GM18498 (cell line): ENCODE measurements at regions not wholly inside any gene's neighbourhood (a gene's known extent, or its start where the extent isn't known, plus 50 kb on each side); places are given as distances from the start of the nearest gene placed in this dataset.
"Not testable (repeated sequence)": the region's sequence is repeated elsewhere in the genome, so short reads cannot be mapped to it uniquely, and the experiment has no call there.

Experiments
- ATAC-seq: cut with Tn5 transposase; IDR thresholded peaks from one replicate; pipeline ENCODE4 v1.9.1; 2021; ENCODE audit warnings: mild to moderate bottlenecking, moderate library complexity; ENCODE audit not compliant: unreplicated experiment

DNA sequence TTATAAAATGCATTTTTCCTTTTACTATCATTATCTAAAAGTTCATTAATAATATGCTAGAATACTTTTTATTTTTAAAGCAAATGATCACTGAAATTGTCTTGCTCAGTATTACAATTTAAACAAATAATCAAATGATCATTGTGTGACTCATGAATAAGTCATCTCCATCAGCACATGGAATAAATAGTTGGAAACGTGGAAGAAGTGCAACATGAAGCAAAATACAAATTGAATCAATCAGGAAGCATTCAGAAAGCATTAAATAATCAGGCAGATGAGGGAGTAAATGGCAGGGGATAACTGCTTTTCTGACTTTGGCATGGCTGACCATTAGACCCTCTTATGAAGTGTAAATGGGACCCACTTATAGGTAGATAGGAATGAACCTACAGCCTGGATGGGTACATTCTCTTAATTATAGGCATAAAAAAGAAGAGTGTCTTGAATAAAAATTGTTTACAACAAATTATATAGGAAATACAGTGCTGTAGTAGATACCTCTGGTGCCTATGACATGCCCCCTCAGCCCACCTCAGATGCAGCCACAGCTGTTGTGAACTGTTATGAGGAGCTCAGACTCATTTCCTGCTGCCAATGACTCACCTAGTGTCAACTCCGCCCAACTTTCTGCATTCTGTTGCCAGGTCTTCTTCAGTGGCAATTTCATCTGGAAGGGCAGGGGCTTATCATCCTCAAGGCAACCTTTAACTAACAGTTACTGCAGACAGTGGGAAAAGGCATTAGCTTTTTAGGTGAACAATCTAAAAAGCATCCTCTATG is 936.0 kb downstream of the TRIB2 start:
- ATAC-seq: no peak

DNA sequence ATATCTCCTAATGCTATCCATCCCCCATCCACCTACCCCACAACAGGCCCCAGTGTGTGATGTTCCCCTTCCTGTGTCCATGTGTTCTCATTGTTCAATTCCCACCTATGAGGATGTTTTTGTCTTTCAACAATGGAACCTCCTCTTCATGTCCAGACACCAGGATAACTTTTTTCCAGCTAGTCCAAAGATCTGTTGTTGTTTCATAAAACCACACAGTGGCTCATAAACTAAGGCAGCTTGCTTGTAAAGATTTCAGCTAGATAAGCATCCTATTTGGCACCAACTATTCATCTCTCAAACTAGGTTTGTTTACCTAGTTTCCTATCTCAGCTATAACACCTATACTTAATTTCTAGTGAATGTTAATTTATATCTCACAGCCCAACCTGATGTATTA is 937.7 kb downstream of the TRIB2 start:
- ATAC-seq: no peak

DNA sequence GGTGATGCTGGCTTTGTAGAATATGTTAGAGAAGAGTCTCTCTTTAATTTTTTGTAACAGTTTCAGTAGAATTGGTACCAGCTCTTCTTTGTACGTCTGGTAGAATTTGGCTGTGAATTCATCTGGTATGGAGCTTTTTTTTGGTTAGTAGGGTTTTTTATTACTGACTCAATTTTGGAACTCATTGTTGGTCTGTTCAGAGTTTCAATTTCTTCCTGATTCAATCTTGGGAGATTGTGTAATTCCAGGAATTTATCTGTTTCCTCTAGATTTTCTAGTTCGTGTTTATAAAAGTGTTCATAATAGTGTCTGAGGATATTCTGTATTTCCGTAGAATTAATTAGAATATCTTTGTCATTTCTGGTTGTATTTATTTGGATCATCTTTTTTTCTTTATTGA is 943.5 kb downstream of the TRIB2 start:
- ATAC-seq: no peak

DNA sequence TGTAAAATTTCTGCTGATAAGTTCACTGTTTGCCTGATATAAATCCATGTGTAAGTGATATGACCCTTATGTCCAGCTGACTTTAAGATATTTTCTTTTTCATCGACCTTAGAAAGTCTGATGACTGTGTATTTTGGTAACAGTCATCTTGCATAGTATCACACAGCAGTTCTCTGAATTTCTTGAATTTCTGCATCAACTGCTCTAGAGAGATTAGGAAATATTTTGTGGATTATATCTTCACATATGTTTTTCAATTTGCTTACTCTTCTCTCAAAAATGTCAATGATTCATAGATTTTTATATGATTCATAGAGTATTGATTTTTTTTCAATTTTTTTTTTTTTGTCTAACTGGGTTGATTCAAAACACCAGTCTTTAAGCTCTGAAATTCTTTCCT is 945.3 kb downstream of the TRIB2 start:
- ATAC-seq: no peak

DNA sequence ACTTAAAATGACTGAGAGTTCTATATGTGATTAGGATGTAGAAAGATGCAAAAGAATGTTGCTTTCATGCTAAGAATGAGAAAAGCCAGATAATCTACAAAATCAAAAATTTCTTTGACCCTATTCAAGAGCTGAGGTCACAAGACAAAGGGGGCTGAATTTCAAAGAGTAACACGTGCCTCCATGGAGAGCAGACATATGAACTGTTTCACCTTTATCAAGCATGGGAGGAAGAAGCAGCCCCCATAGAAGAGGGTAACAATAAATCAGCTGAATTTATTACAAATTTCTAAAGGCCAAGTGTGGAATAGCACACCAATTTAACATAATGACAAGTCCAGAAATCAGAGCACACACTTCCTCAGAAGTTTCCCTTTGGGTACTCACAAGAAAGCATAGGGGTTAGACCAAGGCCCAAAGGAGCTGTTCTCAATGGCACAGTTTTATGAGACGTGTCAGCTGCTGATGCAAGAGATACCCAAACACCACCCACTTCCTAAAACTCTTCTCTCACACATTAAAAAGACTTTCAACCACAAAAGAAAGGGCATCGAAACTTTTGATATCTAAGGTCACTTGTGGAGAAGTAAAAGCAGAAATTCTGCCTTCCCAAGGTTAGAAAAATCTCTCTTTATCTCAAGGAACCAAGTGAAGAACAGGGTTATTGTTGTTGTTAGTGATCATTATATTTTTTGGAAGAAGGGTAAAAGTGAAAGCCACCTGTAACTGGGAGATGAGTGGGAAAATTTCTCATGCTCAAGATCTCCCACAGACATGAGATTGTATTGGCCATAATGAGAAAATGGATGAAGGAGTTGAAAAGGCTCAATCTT is 950.1 kb downstream of the TRIB2 start:
- peak; percentile 95 for ATAC-seq

DNA sequence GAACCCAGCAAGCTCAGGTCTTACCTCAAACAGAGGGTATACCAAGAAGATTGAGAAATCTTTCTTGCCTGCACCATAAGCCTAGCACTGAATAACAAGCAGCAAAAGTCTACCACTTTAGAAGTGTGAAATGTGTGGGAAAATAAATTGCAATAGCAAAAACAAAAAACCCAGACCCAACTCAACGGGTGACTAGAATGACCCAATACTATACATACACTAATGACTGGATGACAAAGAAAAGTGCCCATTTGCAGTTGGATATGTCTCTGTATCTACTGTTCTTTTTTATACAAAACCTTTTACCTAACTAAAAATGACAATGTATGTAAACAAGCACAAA is 950.6 kb downstream of the TRIB2 start:
- ATAC-seq: no peak

DNA sequence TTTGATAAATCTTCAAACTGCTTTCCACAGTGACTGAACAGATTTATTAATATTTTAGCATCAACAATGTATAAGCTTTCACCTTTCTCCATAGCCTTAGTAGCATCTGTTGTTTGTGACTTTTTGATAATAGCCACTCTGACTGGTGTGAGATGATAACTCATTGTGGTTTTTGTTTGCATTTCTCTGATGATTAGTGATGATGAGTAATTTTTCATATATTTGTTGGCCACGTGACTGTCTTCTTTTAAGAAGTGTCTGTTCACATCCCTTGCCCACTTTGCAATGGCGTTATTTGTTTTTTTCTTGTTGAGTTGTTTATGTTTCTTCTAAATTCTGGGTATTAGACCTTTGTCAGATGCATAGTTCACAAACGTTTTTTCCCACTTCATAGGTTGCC is 952.9 kb downstream of the TRIB2 start:
- ATAC-seq: no peak

DNA sequence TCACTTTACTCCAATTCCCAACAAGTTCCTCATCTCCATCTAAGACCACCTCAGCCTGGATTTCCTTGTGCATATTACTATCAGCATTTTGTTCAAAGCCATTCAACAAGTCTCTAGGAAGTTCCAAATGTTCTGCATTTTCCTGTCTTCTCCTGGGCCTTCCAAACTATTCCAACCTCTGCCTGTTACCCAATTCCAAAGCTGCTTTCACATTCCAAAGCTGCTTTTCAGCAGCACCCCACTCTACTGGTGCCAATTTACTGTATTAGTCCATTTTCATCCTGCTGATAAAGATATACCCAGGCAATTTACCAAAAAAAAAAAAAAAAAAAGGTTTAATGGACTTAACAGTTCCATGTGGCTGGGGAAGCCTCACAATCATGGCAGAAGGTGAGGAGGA is 957.1 kb downstream of the TRIB2 start:
- not testable (repeated sequence) for ATAC-seq

DNA sequence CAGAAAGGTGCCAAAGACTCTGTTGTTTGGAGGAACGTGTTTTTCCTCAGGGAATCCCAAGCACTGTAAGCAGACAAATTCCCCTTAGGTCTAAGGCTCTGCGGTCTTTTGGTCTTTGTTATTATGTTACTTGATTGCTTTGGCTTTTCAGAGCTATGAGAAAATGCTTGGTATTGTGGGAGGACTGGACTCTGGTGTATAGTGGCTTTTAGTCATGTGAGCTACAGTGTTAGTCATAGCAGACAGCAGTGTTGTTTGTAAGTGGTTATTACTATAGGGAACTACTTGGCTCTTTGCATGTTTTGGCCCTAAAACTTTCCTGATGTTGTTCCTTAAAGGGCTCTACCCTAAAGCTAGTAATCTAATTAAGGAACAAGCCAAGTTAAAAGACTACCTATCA is 956.2 kb upstream of the LRATD1 start:
- no peak for ATAC-seq

DNA sequence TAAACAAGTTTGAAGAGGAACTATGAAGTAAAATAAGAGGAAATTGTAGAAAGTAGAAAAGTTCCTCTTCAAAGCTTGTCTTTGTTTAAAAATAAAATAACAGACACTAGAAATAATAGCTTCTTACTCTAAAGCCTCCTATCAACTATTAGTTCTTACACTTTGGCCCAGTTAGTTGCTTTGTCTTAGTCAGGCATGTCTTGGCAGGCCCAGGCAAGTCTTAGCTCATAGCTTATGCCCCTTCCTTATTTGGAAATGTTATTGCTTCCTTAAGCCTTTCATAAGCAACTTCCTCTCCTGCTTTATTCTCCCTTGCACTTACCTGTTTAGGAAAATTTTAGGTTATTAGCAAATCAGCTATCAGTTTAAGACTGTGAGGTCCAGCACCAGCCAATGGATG is 950.6 kb upstream of the LRATD1 start:
- ATAC-seq: no peak

DNA sequence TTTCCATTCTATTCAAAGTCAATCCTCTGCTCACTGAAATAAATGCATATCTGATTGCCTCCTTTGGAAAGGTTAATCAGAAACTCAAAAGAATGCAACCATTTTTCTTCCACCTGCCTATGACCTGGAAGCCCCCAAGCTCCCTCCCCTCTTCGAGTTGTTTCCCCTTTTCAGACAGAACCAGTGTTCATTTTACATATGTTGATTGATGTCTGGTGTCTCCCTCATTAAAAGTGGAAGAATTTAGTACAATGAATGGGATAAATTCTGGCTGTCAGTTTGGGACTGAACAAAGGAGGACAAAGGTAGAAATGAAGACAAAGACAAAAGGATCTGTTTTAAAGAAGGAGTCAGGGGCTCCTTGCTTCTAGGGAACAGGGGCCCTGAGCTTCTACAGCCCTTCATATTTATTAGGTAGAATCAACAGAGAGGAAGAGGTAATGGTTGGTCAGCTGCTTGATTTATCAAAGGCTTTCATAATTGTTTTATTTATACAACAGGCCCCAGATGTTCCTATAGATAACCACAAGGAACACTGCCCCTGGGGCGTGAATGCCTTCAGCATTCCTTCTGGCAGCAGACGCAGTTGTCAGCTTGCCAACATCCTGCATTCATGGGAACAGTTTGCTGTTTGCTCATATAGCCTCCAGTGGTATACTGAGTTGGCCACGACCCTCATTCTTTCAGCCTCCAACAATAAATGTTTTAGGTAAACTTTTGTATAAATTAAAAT is 949.8 kb upstream of the LRATD1 start:
- no peak for ATAC-seq

DNA sequence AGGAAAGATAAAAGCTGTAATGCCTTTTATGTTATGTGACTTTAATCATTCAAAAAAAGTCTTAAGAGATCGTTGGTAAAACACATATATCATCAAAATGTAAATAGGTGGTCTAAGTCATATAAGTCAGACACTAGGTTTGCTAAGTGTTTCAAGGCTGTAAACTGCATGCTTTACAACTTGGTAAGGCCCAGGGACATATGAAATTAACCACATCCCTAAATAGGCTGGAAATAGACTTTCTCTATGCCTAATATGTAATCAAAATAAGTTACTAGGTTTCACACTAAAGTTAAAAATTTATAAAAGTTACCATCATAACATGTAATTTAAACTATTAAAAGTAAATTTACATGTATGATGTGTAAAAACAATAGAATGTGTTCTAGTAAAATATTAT is 946.3 kb upstream of the LRATD1 start:
- peak; percentile 59 for ATAC-seq

DNA sequence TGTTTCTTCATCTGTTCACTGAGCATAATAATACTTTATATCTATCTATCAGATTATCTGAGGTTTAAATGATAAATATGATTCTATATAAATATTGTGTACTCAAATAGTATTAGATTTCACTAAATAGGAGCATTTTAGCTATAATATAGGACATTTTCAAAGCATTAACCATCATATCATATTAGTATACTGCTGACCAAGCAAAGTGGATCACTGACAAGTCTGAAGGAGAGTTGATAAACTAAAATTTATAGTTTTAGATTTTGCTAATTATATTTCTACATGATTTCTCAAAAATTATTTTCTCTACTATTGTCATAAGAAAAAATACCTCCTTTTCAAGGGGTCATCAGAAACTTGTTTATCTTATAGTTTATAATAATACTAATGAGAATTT is 937.8 kb upstream of the LRATD1 start:
- ATAC-seq: no peak

DNA sequence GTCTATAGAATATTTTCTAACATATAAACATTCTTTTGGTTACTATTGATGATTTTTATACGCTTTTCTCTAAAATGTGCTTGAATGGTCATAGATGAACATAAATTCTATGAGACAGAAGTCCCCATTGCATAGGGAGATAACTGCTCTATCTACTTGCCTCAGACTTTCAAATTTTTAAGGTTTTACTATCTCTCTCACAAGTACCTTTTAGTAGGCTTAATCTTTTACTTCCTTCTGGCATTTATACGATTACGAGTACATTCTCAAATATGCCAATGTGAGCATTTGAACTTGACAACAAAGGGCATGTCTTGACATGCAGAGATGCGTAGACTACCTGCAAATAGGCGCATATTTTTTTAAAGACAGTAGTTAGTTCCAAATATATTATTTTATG is 935.9 kb upstream of the LRATD1 start:
- no peak for ATAC-seq

DNA sequence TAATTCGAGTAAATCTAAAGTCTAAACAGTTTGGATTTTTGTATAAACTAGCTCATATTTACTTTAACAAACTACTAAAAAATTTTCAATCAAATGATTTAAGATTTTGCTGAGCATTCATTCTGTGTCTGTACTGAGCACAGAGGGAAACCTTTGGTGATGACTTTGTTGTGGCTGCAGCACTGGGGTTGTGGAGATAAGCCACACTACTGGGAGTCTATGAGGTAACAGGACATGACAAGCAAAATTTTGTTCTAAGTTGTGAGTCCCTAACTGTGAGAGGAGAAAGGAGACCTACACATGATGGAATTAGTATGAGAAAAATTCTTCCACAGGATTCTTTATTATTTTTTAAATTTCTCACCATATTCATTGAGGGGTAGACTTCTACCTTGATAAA is 933.7 kb upstream of the LRATD1 start:
- ATAC-seq: no peak

DNA sequence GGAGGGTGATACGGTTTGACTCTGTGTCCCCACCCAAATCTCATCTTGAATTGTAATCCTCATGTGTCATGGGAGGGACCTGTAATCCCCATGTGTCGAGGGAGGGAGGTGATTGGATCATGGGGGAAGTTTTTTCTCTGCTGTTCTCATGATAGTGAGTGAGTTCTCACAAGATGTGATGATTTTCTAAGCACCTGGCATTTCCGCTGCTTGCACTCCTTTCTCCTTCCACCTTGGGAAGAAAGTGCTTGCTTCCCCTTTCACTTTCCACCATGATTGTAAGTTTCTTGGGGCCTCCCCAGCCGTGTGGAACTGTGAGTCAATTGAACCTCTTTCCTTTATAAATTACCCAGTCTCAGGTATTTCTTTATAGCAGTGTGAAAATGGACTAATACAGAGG is 932.6 kb upstream of the LRATD1 start:
- ATAC-seq: not testable (repeated sequence)

DNA sequence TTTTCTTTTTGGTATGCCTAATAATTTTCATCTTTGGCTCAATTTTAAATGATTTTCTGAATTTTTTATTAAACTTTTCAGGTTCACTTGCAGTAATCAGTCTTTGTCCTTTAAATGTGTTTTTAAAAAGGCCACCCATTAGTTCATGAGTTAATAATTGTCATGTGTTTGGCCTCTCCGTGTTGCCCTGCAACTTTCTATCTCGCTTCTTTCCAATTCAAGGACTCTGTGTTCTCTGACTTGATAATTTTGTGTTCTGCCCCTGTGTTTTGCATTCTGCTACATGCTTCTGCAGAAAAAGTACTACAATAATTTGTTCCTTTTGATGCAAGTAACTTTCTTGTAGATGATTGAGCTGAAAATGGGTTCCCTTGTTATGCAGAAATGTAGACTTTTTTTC is 921.4 kb upstream of the LRATD1 start:
- no peak for ATAC-seq

DNA sequence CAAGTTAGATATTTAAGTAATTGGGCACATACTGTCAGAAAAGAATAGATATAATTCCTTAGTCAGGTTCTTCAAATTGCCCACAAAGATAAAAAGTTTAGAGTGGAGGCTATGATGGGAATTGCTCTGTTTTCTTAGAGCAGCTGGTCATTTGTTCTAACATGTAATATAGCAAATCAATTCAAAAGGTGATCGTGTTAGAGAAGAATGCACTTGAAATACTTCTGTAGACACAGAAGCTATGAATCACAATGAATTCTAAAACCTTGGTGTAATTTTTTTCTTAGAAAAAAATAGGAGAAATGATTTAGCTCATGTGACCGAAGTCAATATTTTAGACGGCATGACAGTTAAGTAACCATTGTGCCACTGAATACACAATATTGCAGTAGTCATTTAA is 918.1 kb upstream of the LRATD1 start:
- no peak for ATAC-seq

DNA sequence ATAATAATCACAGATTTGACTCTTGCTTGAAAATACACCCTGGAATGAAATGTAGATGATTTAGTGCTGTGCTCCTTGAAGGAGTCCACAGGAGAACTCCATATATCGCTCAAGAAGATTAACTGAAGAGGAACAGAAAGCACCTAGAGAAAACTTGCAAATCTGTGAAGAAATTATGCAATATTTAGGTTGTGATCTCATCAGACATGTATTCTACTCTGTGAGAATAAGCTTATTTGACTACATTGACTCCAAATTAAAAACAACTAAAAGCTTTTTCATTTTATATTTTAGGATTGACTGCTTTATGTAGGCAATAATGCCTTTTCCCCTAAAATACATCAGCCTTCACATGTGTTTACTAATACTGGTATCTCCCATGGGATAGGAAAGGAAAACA is 906.6 kb upstream of the LRATD1 start:
- no peak for ATAC-seq

DNA sequence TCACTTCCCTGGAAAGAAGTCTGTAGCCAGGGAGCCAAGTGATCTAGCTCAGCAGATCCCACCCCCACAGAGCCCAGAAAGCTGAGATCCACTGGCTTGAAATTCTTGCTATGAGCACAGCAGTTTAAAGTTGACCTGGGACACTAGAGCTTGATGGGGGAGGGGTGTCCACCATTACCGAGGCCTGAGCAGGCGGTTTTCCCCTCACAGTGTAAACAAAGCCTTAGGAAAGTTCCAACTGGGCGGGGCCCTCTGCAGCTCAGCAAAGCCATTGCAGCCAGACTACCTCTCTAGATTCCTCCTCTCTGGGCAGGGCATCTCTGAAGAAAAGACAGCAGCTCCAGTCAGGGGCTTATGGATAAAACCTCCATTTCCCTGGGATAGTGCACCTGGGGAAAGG is 887.2 kb upstream of the LRATD1 start:
- ATAC-seq: no peak

DNA sequence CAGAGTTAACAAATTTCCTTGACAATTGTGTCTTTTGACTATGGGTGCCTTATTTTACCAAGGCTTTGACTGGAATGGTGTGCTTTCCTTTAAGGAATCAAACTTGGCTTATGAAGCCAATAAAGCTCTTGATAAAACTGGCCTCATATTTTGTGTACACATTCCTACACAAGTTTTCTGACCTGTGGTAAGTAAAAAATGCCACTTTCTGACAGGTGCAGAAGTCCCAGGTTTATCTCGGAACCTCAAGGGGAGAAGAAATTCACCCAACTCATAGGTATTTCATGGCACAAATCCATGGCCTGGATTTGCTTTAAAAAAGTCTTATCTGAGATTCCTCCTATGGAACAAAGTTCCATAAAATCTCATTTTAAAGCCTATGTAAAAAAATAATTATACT is 880.6 kb upstream of the LRATD1 start:
- ATAC-seq: no peak

DNA sequence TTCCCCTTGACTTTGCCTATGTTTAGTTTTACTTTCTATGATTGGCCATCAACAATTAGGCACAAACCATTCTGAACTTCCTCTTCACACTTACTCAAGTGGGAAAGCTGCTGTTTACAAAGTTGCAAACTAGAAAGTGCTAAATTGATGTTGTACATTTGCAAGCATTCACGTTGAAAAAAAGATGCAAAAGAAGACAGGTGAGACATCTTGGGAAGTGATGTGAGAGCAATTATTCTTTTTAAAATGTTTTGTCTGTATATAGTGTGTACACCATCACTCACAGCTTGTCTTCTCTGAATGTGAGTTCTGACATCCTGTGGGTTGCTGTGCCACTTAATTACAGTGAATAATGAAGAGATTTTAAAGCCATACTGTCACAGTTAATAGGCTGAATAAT is 874.1 kb upstream of the LRATD1 start:
- peak; percentile 68 for ATAC-seq
